ENCODE measurements at regions not wholly inside any gene's neighbourhood (a gene's known extent, or its start where the extent isn't known, plus 50 kb on each side); places are given as distances from the start of the nearest gene placed in this dataset.
"Not testable (repeated sequence)": the region's sequence is repeated elsewhere in the genome, so short reads cannot be mapped to it uniquely, and the experiment has no call there.

- DNase-seq: no peak
Observed at GRCh38 chr1:166307261-166308188, 140.7 kb upstream of the FAM78B start.

- not testable (repeated sequence) for DNase-seq
Observed at GRCh38 chr1:166316306-166316705, 149.5 kb upstream of the FAM78B start.

- no peak for DNase-seq
Observed at GRCh38 chr1:166322470-166322869, 155.7 kb upstream of the FAM78B start.

- DNase-seq: no peak
Observed at GRCh38 chr1:166327886-166328285, 161.1 kb upstream of the FAM78B start.

GRCh38 chr1:166328956-166329355, 162.2 kb upstream of the FAM78B start:
- no peak for DNase-seq

- no peak for DNase-seq
Observed at GRCh38 chr1:166330096-166330495, 163.3 kb upstream of the FAM78B start.

- DNase-seq: no peak
Observed at GRCh38 chr1:166338105-166338504, 171.3 kb upstream of the FAM78B start.

GRCh38 chr1:166340709-166341108, 173.9 kb upstream of the FAM78B start:
- no peak for DNase-seq

- no peak for DNase-seq
Observed at GRCh38 chr1:166343276-166343675, 176.5 kb upstream of the FAM78B start.

- DNase-seq: no peak
Observed at GRCh38 chr1:166350490-166350889, 183.7 kb upstream of the FAM78B start.

- DNase-seq: no peak
Observed at GRCh38 chr1:166351676-166352075, 184.9 kb upstream of the FAM78B start.

- no peak for DNase-seq
Observed at GRCh38 chr1:166353213-166353612, 186.4 kb upstream of the FAM78B start.

GRCh38 chr1:166354406-166354805, 187.6 kb upstream of the FAM78B start:
- DNase-seq: no peak

- no peak for DNase-seq
Observed at GRCh38 chr1:166365081-166365480, 198.3 kb upstream of the FAM78B start.

GRCh38 chr1:166368030-166368429, 201.2 kb upstream of the FAM78B start:
- DNase-seq: no peak

GRCh38 chr1:166377896-166378295, 211.1 kb upstream of the FAM78B start:
- no peak for DNase-seq

- no peak for DNase-seq
Observed at GRCh38 chr1:166378805-166379204, 212.0 kb upstream of the FAM78B start.

- DNase-seq: no peak
Observed at GRCh38 chr1:166379447-166379846, 212.6 kb upstream of the FAM78B start.

GRCh38 chr1:166383137-166383536, 216.3 kb upstream of the FAM78B start:
- DNase-seq: no peak

- no peak for DNase-seq
Observed at GRCh38 chr1:166383635-166384346, 217.0 kb upstream of the FAM78B start.

- no peak for DNase-seq
Observed at GRCh38 chr1:166384948-166385347, 218.1 kb upstream of the FAM78B start.

- DNase-seq: no peak
Observed at GRCh38 chr1:166390366-166391033, 223.7 kb upstream of the FAM78B start.

- DNase-seq: no peak
Observed at GRCh38 chr1:166391279-166392066, 224.7 kb upstream of the FAM78B start.

All from suppressor macrophage treated with lipopolysaccharide for 4 hours (primary cell).